ENCODE measurements at regions not wholly inside any gene's neighbourhood (a gene's known extent, or its start where the extent isn't known, plus 50 kb on each side); places are given as distances from the start of the nearest gene placed in this dataset.

GRCh38 chr4:182163180-182163579 lies 80.0 kb upstream of the TENM3 start:
- 33% methylated on average over 8 of the region's 8 CpGs for WGBS (ENCODE audit: insufficient coverage, insufficient replicate concordance, low lambda C conversion rate, missing lambda C conversion rate)

More at GRCh38 chr4:182163180-182163579, 80.0 kb upstream of the TENM3 start:
- no TSS peak for BruUV-seq (replicated peaks)
- ChIA-PET CTCF (no interaction called here), POLR2A (no interaction called here), SMC1A (ENCODE audit: uncharacterized antibody, unreplicated experiment) (no interaction called here), RAD21 (ENCODE audit: unreplicated experiment) (no interaction called here)
- FAIRE-seq (no peak), DNase-seq (ENCODE audit: low read depth, low spot score) (no peak), ATAC-seq (no peak)
- Histone ChIP-seq H3K27me3 (replicated peaks in 1 of 2; ENCODE audit: control insufficient read depth in 2 of 2, insufficient read depth in 2 of 2, low read length in 1 of 2) (no peaks in the 10 kb centered on the region), H2AFZ (ENCODE audit: control insufficient read depth, low read depth, low read length) (no peak overlapping the region), H3K27ac (ENCODE audit: control insufficient read depth, insufficient read depth) (no peak overlapping the region), H3K4me3 (no peak overlapping the region), H3K4me2 (ENCODE audit: control insufficient read depth, insufficient read depth) (no peak overlapping the region), H3K79me2 (ENCODE audit: control insufficient read depth, insufficient read depth, low read length) (no peaks in the 10 kb centered on the region), H3K9me3 (replicated peaks; ENCODE audit: control insufficient read depth, insufficient read depth, low read length) (no peaks in the 10 kb centered on the region), H3K9ac (ENCODE audit: control insufficient read depth, insufficient read depth, low read length) (no peak overlapping the region), H3K4me1 (ENCODE audit: control insufficient read depth, insufficient read depth, low read length) (no peaks in the 10 kb centered on the region), H4K20me1 (ENCODE audit: control insufficient read depth, insufficient read depth) (no peaks in the 10 kb centered on the region), H3K36me3 (ENCODE audit: control insufficient read depth in 2 of 2, insufficient read depth in 2 of 2, low read length in 1 of 2) (no peaks in the 10 kb centered on the region)
- intact Hi-C loops (cut with micrococcal nuclease; ENCODE audit: unreplicated experiment): no loop called here
- TF ChIP-seq CUX1 (IDR thresholded peaks at IDR 0.05; ENCODE audit: insufficient replicate concordance, low read depth, low read length) (no peak), MXI1 (IDR thresholded peaks at IDR 0.05; ENCODE audit: low read depth, low read length) (no peak), NFYB (IDR thresholded peaks at IDR 0.05; ENCODE audit: insufficient read depth, low read depth, low read length) (no peak), ZZZ3 (IDR thresholded peaks at IDR 0.05; ENCODE audit: control insufficient read depth, insufficient read length, low read depth) (no peak), PBX3 (IDR thresholded peaks at IDR 0.05; ENCODE audit: insufficient replicate concordance, low read depth, low read length) (no peak), CEBPZ (IDR thresholded peaks at IDR 0.05; ENCODE audit: low read depth, low read length) (no peak), BCLAF1 (IDR thresholded peaks at IDR 0.05) (no peak), MYC (IDR thresholded peaks at IDR 0.05; ENCODE audit: insufficient read depth, insufficient read length, insufficient replicate concordance, low read length, severe bottlenecking) (no peak)
- in situ Hi-C loops (cut with MboI): no loop called here

Measured in GM12878 (cell line).